ENCODE measurements at regions not wholly inside any gene's neighbourhood (a gene's known extent, or its start where the extent isn't known, plus 50 kb on each side); places are given as distances from the start of the nearest gene placed in this dataset.

GRCh38 chr2:139067874-139068273 is 287.7 kb upstream of the NXPH2 start:
- TF ChIP-seq POLR2A (IDR thresholded peaks at IDR 0.05; ENCODE audit: low read depth, low read length): no peak
- no peak for TF ChIP-seq TAF1 (IDR thresholded peaks at IDR 0.05; ENCODE audit: low read depth, low read length)

Measured in GM12891 (cell line).